SK-N-SH (cell line): ENCODE measurements at regions not wholly inside any gene's neighbourhood (a gene's known extent, or its start where the extent isn't known, plus 50 kb on each side); places are given as distances from the start of the nearest gene placed in this dataset.

Source experiments
- CTCF ChIA-PET: fragments of 300-600, 350-600 bp; formaldehyde crosslinking; extraction: SDS; loops from one replicate; lab custom pipeline; 2021; lab: Yijun Ruan, JAX
- POLR2A ChIA-PET: fragments of 350-600 bp; sonication (Branson Sonifier 250); formaldehyde crosslinking; extraction: SDS; loops from one replicate; lab custom pipeline; 2020; ENCODE audit warnings: antibody characterized with exemption, inconsistent platforms; lab: Yijun Ruan, JAX
- DNase-seq: peaks from one replicate; pipeline ENCODE4 v3.0.0; 2012
- H2AFZ ChIP-seq: fragments of 200-600 bp; sonication (generic); 2 replicates; pipeline ENCODE4 v1.8.1; 2016; ENCODE audit warnings: antibody characterized with exemption, mild to moderate bottlenecking, low read depth
- H3F3A ChIP-seq: fragments of 200-600 bp; sonication (generic); replicated peaks from 2 replicates; pipeline ENCODE3; 2016; ENCODE audit warnings: antibody characterized with exemption, mild to moderate bottlenecking; ENCODE audit not compliant: insufficient read depth
- H3K27ac ChIP-seq, 2 experiments: fragments of 200-500 bp in 1 of 2; fragments of 200-600 bp in 1 of 2; sonication (Bioruptor generic) in 1 of 2; sonication (generic), shearing (Covaris generic) in 1 of 2; 2 replicates each; pipeline versions ENCODE4 v1.5.1 to v1.6.1; 2014 to 2016; ENCODE audit warnings: low read depth in 2 of 2, inconsistent platforms in 1 of 2, low read length in 1 of 2, mild to moderate bottlenecking in 1 of 2, mixed read lengths in 1 of 2
- H3K27me3 ChIP-seq: fragments of 200-600 bp; sonication (generic), shearing (Covaris generic); 2 replicates; pipeline ENCODE4 v1.6.1; 2016; ENCODE audit warnings: mixed run types; ENCODE audit not compliant: insufficient read depth
- H3K36me3 ChIP-seq, 2 experiments: fragments of 200-500 bp in 1 of 2; fragments of 200-600 bp in 1 of 2; sonication (Bioruptor generic) in 1 of 2; sonication (generic) in 1 of 2; replicated peaks in 1 of 2; 2 replicates each; pipeline versions ENCODE3 to v1.5.1; 2014 to 2016; ENCODE audit warnings: low read length in 1 of 2, mild to moderate bottlenecking in 1 of 2; ENCODE audit not compliant: insufficient read depth in 2 of 2, control insufficient read depth in 1 of 2
- H3K4me1 ChIP-seq, 2 experiments: fragments of 200-500 bp in 1 of 2; fragments of 200-600 bp in 1 of 2; sonication (Bioruptor generic) in 1 of 2; sonication (generic), shearing (Covaris generic) in 1 of 2; 2 replicates each; pipeline versions ENCODE4 v1.5.1 to v1.6.1; 2014 to 2016; ENCODE audit warnings: low read depth in 1 of 2, low read length in 1 of 2, mixed run types in 1 of 2; ENCODE audit not compliant: insufficient read depth in 2 of 2, control insufficient read depth in 1 of 2
- H3K4me2 ChIP-seq: fragments of 200-600 bp; sonication (generic), shearing (Covaris generic); 2 replicates; pipeline ENCODE4 v1.6.1; 2017; ENCODE audit warnings: mixed run types
- H3K4me3 ChIP-seq, 2 experiments: fragments of 200-500 bp in 1 of 2; fragments of 200-600 bp in 1 of 2; sonication (Bioruptor generic) in 1 of 2; sonication (generic), shearing (Covaris generic) in 1 of 2; 2 replicates each; pipeline versions ENCODE4 v1.5.1 to v1.8.1; 2014 to 2016; ENCODE audit warnings: low read depth in 2 of 2, inconsistent platforms in 1 of 2, low read length in 1 of 2, mild to moderate bottlenecking in 1 of 2, mixed read lengths in 1 of 2, moderate library complexity in 1 of 2
- H3K79me2 ChIP-seq: fragments of 200-600 bp; sonication (generic); 2 replicates; pipeline ENCODE4 v1.8.1; 2017; ENCODE audit warnings: mild to moderate bottlenecking; ENCODE audit not compliant: insufficient read depth
- H3K9ac ChIP-seq: fragments of 200-600 bp; sonication (generic); 2 replicates; pipeline ENCODE4 v1.6.1; 2017; ENCODE audit warnings: mixed run types
- H3K9me2 ChIP-seq: fragments of 200-600 bp; sonication (generic); 2 replicates; pipeline ENCODE4 v1.6.1; 2017; ENCODE audit warnings: mixed run types
- H3K9me3 ChIP-seq: fragments of 200-600 bp; sonication (generic); 2 replicates; pipeline ENCODE4 v1.6.1; 2017; ENCODE audit warnings: mixed run types, mild to moderate bottlenecking, moderate library complexity
- H4K20me1 ChIP-seq: fragments of 200-600 bp; sonication (generic); 2 replicates; pipeline ENCODE4 v1.6.1; 2017; ENCODE audit warnings: mild to moderate bottlenecking, mixed run types; ENCODE audit not compliant: insufficient read depth
- CHD2 ChIP-seq: fragments of 150-350 bp; IDR thresholded peaks from 2 replicates; pipeline ENCODE4 v1.6.1; 2018; ENCODE audit warnings: low read length; ENCODE audit not compliant: partially characterized antibody
- CTCF ChIP-seq: fragments of 200-600 bp; sonication (generic); IDR thresholded peaks from 2 replicates; pipeline ENCODE4 v1.6.1; 2017; ENCODE audit warnings: antibody characterized with exemption, mild to moderate bottlenecking, moderate library complexity
- ELF1 ChIP-seq: IDR thresholded peaks from 2 replicates; pipeline ENCODE4 v1.4.0; 2012
- EP300 ChIP-seq, 2 experiments: IDR thresholded peaks; 2 replicates each; pipeline versions ENCODE4 v1.4.0 to v1.6.1; 2012; ENCODE audit warnings: borderline replicate concordance in 1 of 2, low read depth in 1 of 2, low read length in 1 of 2
- GABPA ChIP-seq: IDR thresholded peaks from 2 replicates; pipeline ENCODE4 v1.4.0; 2012; ENCODE audit warnings: low read depth, mild to moderate bottlenecking
- GATA2 ChIP-seq: sonication (generic); formaldehyde crosslinking; IDR thresholded peaks from 2 replicates; pipeline ENCODE4 v1.5.0; 2020; ENCODE audit warnings: mild to moderate bottlenecking, missing genetic modification reagents
- IRF3 ChIP-seq: fragments of 150-350 bp; IDR thresholded peaks from 2 replicates; pipeline ENCODE4 v1.6.1; 2016; ENCODE audit warnings: mild to moderate bottlenecking, low read depth, low read length
- JUND ChIP-seq: IDR thresholded peaks from 2 replicates; pipeline ENCODE4 v1.4.0; 2012
- MAX ChIP-seq: IDR thresholded peaks from 2 replicates; pipeline ENCODE4 v1.4.0; 2012; ENCODE audit warnings: low read depth
- MEF2A ChIP-seq: IDR thresholded peaks from 2 replicates; pipeline ENCODE4 v1.4.0; 2012; ENCODE audit warnings: low read depth, borderline replicate concordance
- MXI1 ChIP-seq: IDR thresholded peaks from 2 replicates; pipeline ENCODE4 v1.6.1; 2012; ENCODE audit warnings: mild to moderate bottlenecking, low read depth, low read length, improper control_type of control experiment
- NRF1 ChIP-seq: IDR thresholded peaks from 2 replicates; pipeline ENCODE4 v1.6.1; 2012; ENCODE audit warnings: low read depth, mild to moderate bottlenecking, low read length
- PBX3 ChIP-seq: IDR thresholded peaks from 2 replicates; pipeline ENCODE4; 2012
- RAD21 ChIP-seq: IDR thresholded peaks from 2 replicates; pipeline ENCODE4 v1.6.1; 2012; ENCODE audit warnings: mild to moderate bottlenecking, low read length
- RCOR1 ChIP-seq: fragments of 150-350 bp; IDR thresholded peaks from 2 replicates; pipeline ENCODE4 v1.6.1; 2017; ENCODE audit warnings: antibody characterized with exemption, low read length
- RFX5 ChIP-seq: IDR thresholded peaks from 2 replicates; pipeline ENCODE4 v1.6.1; 2012; ENCODE audit warnings: mild to moderate bottlenecking, improper control_type of control experiment, low read length
- RXRA ChIP-seq: IDR thresholded peaks from 2 replicates; pipeline ENCODE4 v1.4.0; 2012; ENCODE audit warnings: low read depth, mild to moderate bottlenecking, borderline replicate concordance
- SIN3A ChIP-seq: IDR thresholded peaks from 2 replicates; pipeline ENCODE4 v1.6.1; 2012; ENCODE audit warnings: low read depth, mild to moderate bottlenecking, low read length, moderate library complexity, borderline replicate concordance
- SMC3 ChIP-seq: IDR thresholded peaks from 2 replicates; pipeline ENCODE4 v1.6.1; 2012; ENCODE audit warnings: low read depth, low read length, improper control_type of control experiment
- TAF1 ChIP-seq: IDR thresholded peaks from 2 replicates; pipeline ENCODE4 v1.6.1; 2012; ENCODE audit warnings: low read depth, mild to moderate bottlenecking, low read length, moderate library complexity, borderline replicate concordance
- TCF12 ChIP-seq: IDR thresholded peaks from 2 replicates; pipeline ENCODE4 v1.4.0; 2012
- TEAD4 ChIP-seq: IDR thresholded peaks from 2 replicates; pipeline ENCODE4 v1.4.0; 2012; ENCODE audit warnings: mild to moderate bottlenecking, borderline replicate concordance; ENCODE audit not compliant: insufficient read depth
- YY1 ChIP-seq: IDR thresholded peaks from 2 replicates; pipeline ENCODE4 v1.4.0; 2012; ENCODE audit warnings: low read depth, mild to moderate bottlenecking
- WGBS: methylation state at CpG from one replicate; pipeline ENCODE4 v1.1.6; 2017; ENCODE audit warnings: low lambda C conversion rate; 5-methylcytosine and 5-hydroxymethylcytosine counted together

GRCh38 chr5:138686668-138687067 is 66.6 kb upstream of the CTNNA1 start:
- TF ChIP-seq CHD2: no peak
- TF ChIP-seq JUND: no peak
- no peak for TF ChIP-seq MEF2A
- TF ChIP-seq SIN3A: no peak
- TF ChIP-seq RCOR1: no peak
- no peaks in the 10 kb centered on the region for H3K4me1 ChIP-seq
- DNase-seq: no peak
- H2AFZ ChIP-seq: no peak overlapping the region
- ChIA-PET CTCF (no interaction called here), POLR2A (no interaction called here)
- no peak overlapping the region for H3K9ac ChIP-seq
- H3K36me3 ChIP-seq: no peaks in the 10 kb centered on the region
- no peaks in the 10 kb centered on the region for H3F3A ChIP-seq
- H3K27me3 ChIP-seq: no peaks in the 10 kb centered on the region
- H3K9me2 ChIP-seq: no peaks in the 10 kb centered on the region
- no peak overlapping the region for H3K4me3 ChIP-seq
- no peak overlapping the region for H3K4me2 ChIP-seq
- WGBS: 61% methylated on average over 4 of the region's 4 CpGs
- no peaks in the 10 kb centered on the region for H3K79me2 ChIP-seq
- H3K27ac ChIP-seq: no peak overlapping the region
- H3K9me3 ChIP-seq: no peaks in the 10 kb centered on the region
- H4K20me1 ChIP-seq: no peaks in the 10 kb centered on the region

- POLR2A ChIA-PET: interaction anchor here (0.8 kb wide), 1 partner anchor 27 kb away, joined by 3 read pairs; no protein-coding TSS in a partner anchor
- H3F3A ChIP-seq: no peaks in the 10 kb centered on the region
Observed at GRCh38 chr5:138685193-138685745, 68.0 kb upstream of the CTNNA1 start.

More at GRCh38 chr5:138685193-138685745, 68.0 kb upstream of the CTNNA1 start:
- Histone ChIP-seq H3K4me1 (no peaks in the 10 kb centered on the region), H3K36me3 (no peaks in the 10 kb centered on the region), H3K79me2 (no peaks in the 10 kb centered on the region), H3K9me2 (no peaks in the 10 kb centered on the region), H3K9me3 (no peaks in the 10 kb centered on the region), H3K4me2 (no peak overlapping the region), H3K27me3 (no peaks in the 10 kb centered on the region), H4K20me1 (no peaks in the 10 kb centered on the region), H2AFZ (no peak overlapping the region), H3K4me3 (no peak overlapping the region), H3K27ac (no peak overlapping the region), H3K9ac (no peak overlapping the region)
- CTCF ChIA-PET: interaction anchor here (1.2 to 1.6 kb wide), 2 partner anchors 8 to 19 kb away, joined by 3 read pairs; no protein-coding TSS in a partner anchor
- no peak for DNase-seq
- WGBS: 33% methylated on average over 2 of the region's 2 CpGs
- TF ChIP-seq MAX: no peak
- no peak for TF ChIP-seq CTCF
- no peak for TF ChIP-seq PBX3
- TF ChIP-seq RAD21: no peak
- TF ChIP-seq TAF1: no peak
- no peak for TF ChIP-seq GABPA
- TF ChIP-seq YY1: no peak
- no peak for TF ChIP-seq TEAD4
- TF ChIP-seq MXI1: no peak
- TF ChIP-seq NRF1: no peak
- TF ChIP-seq ELF1: no peak
- TF ChIP-seq SMC3: no peak
- TF ChIP-seq RFX5: no peak
- TF ChIP-seq TCF12: no peak
- no peak for TF ChIP-seq GATA2
- no peak for TF ChIP-seq IRF3
- TF ChIP-seq SIN3A: no peak
- TF ChIP-seq RXRA: no peak
- TF ChIP-seq EP300 (IDR thresholded peaks at IDR 0.05; ENCODE audit: borderline replicate concordance in 1 of 2, low read depth in 1 of 2, low read length in 1 of 2): no peak
